Uterus (tissue), 2 donors: ENCODE measurements at regions not wholly inside any gene's neighbourhood (a gene's known extent, or its start where the extent isn't known, plus 50 kb on each side); places are given as distances from the start of the nearest gene placed in this dataset.

ENCODE experiments used
- POLR2A ChIP-seq, 2 donors: fragments of 450-650 bp; IDR thresholded peaks; one replicate each; pipeline ENCODE4 v1.6.1; 2016; ENCODE audit warnings: antibody characterized with exemption in 2 of 2, mild to moderate bottlenecking in 1 of 2, moderate library complexity in 1 of 2
- TF ChIP-seq, protein P1 (sequence below), 4 experiments: fragments of 200-600 bp in 2 of 4; fragments of 450-650 bp in 2 of 4; sonication (generic) in 2 of 4; IDR thresholded peaks; one replicate each; pipeline ENCODE4 v1.5.1; 2016 to 2019; ENCODE audit warnings: antibody characterized with exemption in 4 of 4, mild to moderate bottlenecking in 2 of 4, moderate library complexity in 1 of 4

DNA sequence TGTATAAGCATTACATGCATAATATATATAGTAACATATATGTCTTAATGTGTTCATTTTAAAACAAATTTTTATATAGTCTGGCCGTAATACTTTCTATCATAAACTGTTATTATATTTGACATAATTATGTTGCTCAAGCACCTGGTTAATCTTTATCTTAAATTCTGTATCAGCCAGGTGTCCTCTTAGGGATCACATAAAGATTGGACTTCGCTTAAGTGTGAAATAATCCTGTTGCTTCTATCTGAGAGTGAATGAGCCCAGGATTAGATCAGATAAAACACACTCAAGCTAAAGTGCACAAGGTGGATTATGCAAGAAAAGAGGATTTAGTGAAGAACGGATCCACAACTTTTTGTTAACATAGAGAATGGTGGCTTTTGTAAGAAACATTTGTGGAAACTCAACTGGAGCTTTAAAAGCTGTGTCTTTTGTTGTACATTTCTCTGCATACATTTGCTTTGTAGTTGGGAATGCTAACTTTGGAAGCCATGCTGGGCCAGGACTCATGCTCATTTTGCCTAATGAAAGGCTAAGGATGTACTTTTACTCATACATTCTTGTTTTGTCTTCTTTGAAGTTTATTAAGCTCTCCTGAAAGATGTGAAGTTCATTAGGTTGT lies 437.8 kb downstream of the ZIC1 start:
- TF ChIP-seq, protein P1, sequence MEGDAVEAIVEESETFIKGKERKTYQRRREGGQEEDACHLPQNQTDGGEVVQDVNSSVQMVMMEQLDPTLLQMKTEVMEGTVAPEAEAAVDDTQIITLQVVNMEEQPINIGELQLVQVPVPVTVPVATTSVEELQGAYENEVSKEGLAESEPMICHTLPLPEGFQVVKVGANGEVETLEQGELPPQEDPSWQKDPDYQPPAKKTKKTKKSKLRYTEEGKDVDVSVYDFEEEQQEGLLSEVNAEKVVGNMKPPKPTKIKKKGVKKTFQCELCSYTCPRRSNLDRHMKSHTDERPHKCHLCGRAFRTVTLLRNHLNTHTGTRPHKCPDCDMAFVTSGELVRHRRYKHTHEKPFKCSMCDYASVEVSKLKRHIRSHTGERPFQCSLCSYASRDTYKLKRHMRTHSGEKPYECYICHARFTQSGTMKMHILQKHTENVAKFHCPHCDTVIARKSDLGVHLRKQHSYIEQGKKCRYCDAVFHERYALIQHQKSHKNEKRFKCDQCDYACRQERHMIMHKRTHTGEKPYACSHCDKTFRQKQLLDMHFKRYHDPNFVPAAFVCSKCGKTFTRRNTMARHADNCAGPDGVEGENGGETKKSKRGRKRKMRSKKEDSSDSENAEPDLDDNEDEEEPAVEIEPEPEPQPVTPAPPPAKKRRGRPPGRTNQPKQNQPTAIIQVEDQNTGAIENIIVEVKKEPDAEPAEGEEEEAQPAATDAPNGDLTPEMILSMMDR (IDR thresholded peaks at IDR 0.05): no peak
- TF ChIP-seq POLR2A (IDR thresholded peaks at IDR 0.05): no peak
